OCI-LY7 (cell line): ENCODE measurements at regions not wholly inside any gene's neighbourhood (a gene's known extent, or its start where the extent isn't known, plus 50 kb on each side); places are given as distances from the start of the nearest gene placed in this dataset.

ENCODE experiments used
- EZH2phosphoT487 ChIP-seq: fragments of 200-600 bp; sonication (generic); IDR thresholded peaks from 2 replicates; pipeline ENCODE4 v1.6.1; 2018; ENCODE audit warnings: low read depth, borderline replicate concordance, mild to moderate bottlenecking, mixed run types, antibody characterized with exemption, low read length, moderate library complexity, mixed read lengths
- TF ChIP-seq, protein P1 (sequence below): fragments of 200-600 bp; sonication (generic); conservative IDR thresholded peaks from 2 replicates; pipeline ENCODE4 v1.5.1; 2014; ENCODE audit warnings: mild to moderate bottlenecking, antibody characterized with exemption, low read length, moderate library complexity, mixed read lengths

DNA sequence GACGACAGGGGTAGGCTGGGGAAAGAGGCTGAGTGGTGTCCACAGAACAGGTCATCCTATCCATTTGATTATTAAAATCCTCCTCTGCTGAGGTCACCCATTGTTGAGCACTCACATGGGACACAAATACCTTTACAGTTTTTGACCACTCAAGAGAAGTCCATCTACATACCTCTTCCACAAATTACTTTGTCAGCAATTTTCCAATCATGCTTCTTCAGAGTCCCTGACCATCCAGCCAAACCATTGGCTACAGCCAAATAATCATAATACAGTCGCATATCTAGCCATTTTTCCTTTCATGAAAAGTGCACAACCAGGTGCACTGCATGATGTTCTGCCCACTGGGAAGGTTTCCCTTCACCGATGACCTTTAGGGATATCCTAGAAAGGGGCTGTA lies 407.4 kb downstream of the TEX13C start:
- TF ChIP-seq, protein P1, sequence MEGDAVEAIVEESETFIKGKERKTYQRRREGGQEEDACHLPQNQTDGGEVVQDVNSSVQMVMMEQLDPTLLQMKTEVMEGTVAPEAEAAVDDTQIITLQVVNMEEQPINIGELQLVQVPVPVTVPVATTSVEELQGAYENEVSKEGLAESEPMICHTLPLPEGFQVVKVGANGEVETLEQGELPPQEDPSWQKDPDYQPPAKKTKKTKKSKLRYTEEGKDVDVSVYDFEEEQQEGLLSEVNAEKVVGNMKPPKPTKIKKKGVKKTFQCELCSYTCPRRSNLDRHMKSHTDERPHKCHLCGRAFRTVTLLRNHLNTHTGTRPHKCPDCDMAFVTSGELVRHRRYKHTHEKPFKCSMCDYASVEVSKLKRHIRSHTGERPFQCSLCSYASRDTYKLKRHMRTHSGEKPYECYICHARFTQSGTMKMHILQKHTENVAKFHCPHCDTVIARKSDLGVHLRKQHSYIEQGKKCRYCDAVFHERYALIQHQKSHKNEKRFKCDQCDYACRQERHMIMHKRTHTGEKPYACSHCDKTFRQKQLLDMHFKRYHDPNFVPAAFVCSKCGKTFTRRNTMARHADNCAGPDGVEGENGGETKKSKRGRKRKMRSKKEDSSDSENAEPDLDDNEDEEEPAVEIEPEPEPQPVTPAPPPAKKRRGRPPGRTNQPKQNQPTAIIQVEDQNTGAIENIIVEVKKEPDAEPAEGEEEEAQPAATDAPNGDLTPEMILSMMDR, result no peak
- no peak for TF ChIP-seq EZH2phosphoT487
